ENCODE measurements at regions not wholly inside any gene's neighbourhood (a gene's known extent, or its start where the extent isn't known, plus 50 kb on each side); places are given as distances from the start of the nearest gene placed in this dataset.
"Not testable (repeated sequence)": the region's sequence is repeated elsewhere in the genome, so short reads cannot be mapped to it uniquely, and the experiment has no call there.

DNA sequence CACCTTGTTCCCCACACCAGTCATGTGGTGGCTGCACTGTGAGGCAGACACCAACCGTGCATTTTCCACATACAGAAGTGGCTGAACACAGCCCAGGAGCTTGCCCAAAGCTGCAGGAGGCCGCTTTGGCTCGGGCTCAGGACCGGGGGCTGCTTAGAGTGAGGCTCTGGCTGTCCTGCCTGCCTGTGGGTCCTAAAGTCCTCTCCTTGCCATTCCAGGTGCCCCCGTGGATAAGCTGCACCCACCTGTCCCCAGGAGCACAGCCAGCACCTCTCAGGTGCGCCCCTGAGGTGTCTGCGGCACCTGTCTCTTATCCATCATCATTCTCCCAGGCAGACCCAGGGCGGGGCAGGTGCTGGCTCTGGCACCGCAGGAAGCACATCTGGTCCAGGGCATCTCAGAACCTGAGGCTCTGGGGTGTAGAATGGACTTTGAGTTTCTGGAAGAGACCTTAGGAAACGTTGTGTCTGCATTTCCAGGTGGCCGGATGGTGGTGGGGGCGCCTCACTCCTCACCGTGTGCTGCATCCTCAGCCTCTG, 180.5 kb upstream of the ZNF469 start:
- DNase-seq: no peak

DNA sequence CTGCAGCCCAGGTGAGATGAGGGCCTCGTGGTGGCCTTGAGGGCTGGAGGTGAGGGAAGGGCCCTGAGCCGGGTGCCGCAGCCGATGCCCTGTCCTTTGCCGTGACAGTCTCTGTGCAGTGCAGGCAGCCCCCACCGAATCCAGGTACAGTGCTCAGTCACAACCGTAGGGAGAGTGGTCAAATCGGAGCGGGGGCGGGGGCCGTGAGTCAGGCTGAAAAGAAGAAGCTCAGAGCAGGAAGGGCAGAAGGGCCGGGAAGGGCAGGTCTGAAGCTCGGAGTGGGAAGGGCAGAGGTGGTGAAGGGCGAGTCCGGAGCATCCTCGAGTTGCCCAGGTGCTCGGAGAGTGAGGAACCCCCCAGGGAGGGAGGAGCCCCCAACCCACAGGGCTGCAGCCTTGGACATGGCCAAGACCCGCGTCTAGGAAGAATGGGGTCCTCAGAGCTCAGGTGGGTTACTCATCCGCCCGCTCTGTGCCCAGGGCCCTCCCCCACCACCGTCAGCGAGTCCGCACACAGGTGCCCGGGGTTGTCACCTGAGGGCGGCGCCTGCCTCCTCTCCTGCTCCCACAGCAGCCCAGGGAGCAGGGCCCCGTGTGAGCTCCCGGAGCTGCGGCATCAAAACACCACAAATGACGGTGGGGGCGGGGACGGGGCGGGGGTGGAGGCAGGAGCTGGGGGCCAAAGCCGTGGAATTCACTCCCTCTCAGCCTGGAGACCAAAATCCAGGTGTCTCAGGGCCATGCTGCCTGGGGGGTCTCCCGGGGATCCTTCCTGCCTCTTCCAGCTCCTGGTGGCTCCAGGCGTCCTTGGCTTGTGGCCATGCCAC, 179.7 kb upstream of the ZNF469 start:
- peak in 2 of 4 experiments; percentile 14 to 21 for DNase-seq

DNA sequence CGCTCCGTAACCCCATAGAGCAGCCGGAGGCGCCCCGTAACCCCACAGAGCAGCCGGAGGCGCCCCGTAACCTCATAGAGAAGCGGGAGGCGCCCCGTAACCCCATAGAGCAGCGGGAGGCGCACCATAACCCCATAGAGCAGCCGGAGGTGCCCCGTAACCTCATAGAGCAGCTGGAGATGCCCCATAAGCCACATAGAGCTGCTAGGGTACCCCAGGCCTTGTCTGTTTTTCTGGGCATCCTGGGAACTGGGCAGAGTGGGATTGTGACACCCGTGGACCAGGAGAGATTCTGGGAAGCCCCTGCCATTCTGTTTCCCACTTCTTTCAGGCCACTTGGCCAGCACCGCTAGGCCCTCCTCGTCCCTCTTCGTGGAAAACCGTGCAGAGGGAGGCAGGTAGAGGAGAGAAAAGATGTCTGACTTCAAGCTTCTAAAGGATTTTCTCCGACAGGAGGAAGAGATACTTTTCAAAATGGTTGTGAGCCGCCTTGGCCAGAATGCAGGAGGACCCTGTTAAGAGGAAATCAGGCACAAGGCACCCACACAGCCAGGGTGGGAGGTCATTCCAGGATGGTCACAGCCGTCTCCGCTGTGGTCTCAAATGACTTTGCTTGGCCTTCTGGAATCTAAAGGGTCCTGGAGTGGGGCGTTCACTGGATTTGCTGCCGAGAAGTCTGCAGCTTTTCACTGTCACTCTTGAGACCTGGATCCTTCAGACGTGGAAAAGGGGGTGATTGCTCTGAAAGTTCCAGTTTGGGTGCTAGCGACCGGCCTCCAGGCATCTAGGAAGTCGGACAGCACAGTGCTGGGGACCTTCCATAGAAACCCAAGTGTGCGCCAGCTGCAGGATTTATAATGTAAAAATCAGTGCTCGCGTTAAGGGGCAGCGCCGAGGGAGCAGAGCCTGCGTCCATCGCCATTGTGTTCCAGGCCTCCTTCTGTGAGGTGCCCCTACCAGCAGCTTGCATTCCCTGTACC, 178.3 kb upstream of the ZNF469 start:
- not testable (repeated sequence) for DNase-seq

DNA sequence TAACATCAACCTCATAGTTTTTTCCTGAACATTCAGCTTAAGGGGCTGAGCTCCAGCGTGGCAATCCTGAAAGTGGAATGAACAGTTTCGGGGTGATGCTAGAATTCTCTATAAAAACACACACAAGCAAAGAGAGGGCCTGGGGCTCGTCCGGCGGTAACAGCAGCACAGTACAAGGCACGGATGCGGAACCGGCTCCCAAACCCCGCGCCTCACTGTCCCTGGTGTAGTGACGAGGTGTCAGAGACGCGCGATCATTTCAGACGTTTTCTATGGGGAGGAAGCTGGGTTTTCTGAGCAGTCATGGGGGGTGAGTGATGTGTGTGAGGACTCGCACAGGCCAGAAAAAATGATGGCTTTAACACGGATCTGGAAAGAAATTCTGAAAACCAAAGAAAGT, 177.3 kb upstream of the ZNF469 start:
- DNase-seq: not testable (repeated sequence)

DNA sequence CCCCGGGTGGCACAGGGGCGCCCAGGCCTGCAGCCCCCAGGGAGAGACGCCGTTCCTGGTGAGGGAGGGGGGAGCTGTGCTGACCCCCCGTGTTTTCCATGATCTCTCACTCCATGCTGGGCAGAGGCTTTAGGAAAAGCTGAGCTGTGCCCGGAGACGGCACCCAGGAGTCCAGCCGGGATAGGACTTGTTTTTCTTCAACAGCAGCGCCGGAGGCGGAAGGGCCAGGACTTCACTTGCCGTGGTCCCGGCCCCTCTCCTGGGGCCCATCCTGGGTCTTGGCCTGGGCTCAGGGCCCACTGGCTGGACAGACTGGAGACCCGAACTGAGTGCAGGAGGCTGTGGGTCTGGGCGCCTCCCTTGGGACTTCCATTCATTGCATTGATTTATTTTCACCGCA, 176.8 kb upstream of the ZNF469 start:
- not testable (repeated sequence) for DNase-seq

DNA sequence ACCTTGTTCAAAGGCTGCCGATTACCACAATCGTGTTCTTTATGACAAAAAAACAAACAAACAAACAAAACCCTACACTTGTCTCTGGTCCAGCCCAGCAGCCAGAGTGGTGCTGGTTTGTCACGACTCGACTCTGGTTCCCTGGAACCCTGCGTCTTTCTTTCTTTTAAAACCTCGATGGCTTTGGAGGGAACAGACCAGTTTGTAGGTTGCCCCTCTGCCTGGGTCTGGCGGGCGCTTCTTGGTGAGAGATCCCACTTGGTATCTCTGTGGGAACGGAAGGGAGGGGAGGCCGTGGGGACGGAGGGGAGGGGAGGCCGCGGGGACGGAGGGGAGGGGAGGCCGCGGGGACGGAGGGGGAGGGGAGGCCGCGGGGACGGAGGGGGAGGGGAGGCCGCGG, 176.2 kb upstream of the ZNF469 start:
- DNase-seq: not testable (repeated sequence)

DNA sequence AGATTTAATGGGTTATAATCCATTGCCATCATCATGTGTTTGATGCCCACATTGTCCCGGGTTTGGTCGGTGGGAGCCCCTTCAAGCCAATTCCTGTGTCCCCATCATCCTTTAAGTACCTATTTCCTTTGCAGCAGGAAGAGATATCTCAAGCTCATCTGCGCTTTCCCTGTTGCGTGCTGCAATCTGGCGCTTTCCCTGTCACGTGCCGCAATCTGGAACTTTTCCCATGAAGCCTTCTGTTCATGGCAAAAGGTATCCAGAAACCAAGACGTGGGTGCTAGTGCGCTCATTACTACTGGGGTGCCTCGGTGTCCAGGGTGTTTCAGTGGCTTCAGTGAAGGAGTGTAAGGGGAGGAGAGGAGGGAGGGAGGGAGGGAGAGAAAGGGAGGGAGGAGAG, 174.6 kb upstream of the ZNF469 start:
- DNase-seq: no peak

DNA sequence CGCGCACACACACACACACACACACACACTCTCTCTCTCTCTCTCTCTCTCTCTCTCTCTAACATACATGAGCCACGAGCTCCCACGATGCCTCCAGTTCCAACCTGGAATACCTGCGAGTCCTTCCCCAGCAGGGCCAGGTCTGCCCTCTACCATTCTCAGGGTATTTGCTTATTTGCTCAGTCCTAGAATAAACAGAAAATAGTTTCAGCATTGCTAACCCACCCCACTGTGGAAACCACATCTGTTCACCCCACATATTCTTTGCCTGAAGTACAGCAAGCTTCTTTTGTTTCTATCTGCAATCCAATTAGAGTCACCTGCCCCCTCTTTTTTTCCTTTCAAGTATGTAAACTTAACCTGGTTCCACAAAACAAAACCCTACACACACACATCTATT, 174.0 kb upstream of the ZNF469 start:
- DNase-seq: not testable (repeated sequence)

DNA sequence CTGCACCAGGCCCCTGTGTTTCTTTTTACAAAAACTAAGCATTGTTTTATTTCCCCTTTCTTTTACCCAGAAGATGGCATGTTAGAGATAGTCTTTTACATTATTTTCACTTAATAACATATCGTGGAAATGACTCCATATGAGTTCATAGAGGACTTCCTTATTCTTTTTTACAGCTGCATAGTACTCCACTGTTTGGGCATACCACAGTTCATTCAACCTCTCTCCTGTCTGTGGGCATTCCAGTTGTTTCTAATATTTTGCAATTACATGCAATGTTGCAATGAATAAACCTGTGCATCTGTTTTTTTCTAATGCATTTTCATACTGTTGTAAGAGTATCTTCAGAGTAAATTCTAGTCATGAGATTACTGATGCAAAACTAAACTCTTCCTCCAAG, 173.2 kb upstream of the ZNF469 start:
- DNase-seq: not testable (repeated sequence)

DNA sequence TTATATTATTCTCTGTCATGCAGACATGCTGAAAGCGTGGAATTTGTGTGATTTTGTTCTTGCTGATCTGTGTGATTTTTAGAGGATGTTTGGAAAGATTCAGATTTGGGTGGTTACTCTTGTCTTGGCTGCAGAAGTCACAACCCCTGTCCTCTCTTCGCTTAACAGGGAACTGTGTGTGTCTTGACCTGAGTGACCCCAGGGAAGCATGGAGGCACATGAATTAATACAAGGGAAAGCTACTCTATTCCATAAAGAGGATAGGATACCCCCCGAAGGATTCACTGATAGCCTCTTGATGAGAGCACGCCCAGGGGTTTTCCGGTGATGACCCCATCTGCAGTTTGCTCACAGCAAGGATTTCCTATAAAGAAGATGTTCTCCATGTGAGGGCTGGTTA, 168.8 kb upstream of the ZNF469 start:
- not testable (repeated sequence) for DNase-seq

DNA sequence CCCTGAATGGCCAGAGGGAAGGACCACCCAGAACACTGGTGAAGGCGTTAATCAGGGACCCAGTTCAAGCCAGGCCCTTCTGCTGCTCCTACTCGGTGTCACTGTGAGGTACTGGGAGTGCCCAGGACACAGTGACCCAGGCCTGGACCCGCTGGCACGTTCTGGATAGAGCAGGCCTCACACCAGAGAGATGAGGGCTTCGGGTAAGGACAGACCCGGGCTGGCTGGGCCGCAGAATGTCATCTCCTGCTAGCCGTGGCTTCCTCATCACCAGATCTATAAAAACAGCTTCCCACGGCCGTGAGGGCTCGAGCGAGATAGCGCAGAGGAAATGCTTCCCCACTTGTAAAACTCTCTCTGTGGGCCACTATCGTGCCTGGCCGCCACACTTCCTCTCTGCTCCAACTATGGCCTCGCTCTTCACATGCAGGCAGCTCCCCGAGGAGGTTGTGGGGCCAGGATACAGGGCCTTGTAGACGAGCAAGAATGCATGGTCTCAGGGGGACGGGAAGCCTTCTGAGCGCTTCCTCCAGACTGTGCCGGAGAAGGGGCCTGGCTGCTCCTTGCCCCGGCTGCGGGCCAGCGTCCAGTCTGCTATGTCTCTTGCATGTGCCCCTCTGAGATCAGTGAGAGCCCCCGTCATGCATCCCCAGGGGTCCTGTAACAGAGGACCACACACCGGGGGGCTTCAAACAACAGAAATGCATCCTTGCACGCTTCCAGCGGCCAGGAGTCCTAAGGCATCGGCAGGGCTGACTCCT, 161.6 kb upstream of the ZNF469 start:
- DNase-seq: not testable (repeated sequence)

DNA sequence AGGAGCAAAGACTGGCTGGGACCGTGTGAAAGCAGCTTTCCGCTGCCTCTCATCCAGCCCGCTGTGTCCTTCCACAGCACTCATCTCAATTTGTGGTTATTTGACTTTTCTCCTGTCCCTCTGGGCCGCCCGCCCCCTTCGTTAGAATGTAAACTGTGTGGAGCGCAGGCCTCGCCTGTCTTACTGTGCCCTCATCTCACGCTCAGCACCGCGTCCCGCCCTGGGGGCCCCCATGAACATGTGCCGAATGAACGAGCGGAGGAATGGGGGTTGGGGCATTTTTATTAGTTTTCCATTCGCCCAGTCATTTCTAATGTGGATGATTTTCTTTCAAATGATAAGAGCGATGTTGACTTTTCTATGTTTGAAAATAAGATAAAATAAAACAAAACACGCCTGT, 159.1 kb upstream of the ZNF469 start:
- DNase-seq: not testable (repeated sequence)

DNA sequence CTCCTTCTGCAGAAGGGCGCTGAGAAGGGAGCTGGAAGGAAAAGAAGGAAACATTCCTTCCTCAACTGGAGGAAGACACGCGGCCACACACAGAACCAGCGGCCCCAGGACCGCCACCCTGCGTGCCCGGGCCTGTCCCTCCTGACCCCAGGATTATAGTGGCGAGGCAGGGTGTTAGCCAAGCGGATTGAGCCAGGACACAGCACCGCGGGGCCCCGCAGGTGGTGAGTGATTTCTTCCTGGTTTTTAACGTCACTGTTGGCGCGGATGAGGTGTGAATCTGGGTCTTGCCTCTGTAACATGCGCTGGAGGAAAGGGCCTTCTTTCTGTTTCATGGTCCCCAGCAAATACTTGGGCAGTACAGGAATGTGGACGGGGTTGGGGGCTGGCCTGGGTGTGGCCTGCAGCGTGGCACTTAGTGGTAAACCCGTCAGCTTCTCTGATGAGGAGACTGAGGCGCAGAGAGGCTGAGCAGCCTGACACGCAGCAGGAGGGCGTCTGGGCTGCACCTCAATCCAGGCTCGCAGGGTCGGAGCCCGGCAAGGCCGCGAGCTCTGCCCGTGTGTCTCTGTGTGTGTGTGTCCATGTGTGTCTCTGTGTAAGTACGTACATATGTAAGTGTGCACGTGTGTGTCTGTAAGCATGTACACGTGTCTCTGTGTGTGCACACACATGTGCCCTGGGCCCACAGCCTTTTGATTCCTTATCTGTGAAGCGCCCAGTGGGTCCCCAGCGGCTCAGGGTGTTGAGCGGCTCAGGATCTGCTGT, 158.4 kb upstream of the ZNF469 start:
- DNase-seq: not testable (repeated sequence)

DNA sequence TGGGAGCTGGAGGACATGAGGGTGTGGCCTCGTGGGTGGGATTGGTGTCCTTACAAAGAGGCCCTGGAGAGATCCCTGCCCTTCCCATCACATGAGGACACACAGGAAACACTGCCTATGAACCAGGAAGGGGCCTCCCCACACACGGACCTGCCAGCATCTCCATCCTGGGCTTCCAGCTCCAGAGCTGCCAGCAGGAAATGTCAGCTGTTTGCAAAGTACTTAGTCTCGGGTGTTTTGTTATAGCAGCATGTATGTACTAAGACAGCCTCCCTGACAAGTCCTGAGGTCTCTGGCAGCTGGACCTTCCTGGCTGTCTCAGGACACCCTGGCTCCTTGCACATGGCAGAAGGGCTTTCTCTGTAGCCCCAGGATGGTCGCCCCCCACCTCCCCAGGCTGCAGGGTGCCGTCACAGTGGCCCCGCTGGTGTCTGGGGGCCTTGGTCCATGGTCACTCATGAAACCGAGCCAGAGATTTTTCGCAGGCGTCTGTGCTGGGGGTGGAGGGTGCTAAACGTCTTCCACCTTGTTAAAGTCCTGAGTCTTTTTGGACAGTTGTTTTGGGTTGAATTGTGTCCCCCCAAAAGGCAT, 157.0 kb upstream of the ZNF469 start:
- DNase-seq: not testable (repeated sequence)

DNA sequence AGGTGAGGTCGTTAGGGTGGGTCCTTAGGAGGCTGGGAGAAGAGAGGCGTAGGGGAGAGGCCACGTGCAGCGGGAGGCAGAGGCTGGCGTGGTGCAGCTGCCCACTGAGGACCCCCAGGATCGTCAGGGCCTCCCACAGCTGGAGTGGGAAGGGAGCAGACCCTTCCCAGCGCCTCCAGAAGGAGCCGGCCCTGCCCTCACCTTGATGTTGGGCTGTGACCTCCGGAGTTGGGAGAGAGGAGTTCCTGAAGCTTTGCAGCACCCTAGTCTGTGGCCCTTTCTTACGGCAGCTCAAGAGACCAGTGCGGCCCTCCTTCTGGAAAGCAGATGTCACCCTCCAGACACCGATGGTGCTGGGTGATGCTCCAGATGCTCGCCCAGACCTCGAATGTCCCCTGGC, 156.5 kb upstream of the ZNF469 start:
- not testable (repeated sequence) for DNase-seq

DNA sequence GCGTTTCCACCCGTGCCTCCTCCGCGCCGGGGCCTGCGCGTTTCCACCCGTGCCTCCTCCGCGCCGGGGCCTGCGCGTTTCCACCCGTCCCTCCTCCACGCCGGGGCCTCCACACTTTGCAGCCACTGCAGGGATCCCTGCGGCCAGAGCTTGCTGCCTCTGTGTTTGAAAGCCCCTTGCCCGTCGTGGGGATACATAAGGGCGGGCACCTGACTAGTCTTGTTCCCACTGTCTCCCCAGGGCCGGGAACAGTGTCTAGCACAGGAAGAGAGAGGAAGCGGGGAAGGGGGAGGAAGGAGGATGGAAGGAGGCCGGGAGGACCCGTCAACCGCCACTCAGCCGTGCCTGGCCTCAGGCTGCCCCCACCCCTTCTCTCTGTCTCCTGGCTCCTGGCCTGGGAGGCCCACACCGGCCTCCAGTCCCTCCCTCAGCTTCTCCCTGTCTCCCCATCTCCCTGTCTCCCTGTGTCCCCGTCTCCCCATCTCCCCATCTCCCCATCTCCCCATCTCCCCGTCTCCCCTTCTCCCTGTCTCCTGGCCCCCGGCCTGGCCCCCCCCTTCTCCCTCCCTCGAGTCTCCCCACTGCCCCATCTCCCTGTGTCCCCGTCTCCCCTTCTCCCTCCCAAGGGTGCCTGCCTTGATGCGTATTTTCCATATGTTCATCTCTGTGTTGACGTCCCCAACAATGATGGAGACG, 155.6 kb upstream of the ZNF469 start:
- DNase-seq: not testable (repeated sequence)

DNA sequence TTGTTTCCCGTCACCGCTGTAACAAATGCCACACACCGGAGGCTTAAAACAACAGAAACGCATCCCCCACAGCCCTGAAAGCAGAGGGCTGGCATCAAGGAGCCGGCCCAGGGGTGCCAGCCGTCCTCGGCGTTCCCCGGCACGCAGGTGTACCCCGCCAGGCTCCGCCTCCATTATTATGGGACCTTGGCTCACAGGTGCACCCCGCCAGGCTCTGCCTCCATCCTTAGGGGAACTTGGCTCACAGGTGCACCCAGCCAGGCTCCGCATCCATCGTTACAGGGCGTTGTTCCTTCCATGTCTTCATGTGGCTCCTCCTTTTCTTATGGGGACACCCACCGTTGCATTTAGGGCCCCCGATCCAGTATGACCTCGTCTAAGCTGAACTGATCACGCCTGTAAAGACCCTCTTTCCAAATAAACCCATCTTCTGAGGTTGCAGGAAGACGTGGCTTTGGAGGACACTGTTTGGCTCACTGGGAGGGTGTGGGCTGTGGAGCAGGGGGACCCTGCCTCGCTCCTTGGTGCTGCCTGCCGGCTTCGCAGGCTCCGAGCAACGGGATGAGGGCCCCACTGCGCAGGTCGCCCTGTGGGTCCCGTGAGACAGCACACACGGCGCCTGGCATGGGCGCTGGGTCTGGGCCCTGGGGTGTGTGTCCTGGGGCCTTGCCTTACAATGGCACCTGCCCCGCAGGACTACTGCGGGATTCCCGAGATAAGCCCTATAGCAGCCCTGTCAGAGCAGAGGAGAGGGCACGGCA, 154.9 kb upstream of the ZNF469 start:
- not testable (repeated sequence) for DNase-seq

DNA sequence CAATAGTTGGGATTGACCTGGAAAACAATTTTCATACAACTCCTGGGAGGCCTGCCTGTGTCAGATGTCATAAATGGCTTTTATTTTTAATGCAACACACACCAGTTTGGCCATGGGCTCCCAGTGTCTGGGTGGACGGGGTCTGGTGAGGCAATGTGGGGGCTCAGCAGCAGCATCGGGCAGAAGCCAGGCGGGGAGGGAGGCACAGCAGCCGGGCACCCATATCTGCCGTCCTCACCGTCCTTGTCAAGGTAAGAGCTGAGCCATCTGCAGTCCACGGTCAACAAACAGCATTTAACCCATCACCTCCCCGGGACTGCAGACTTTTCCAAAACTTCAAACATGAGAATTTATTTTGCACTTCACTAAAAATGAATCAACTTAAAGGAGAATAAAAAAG, 154.0 kb upstream of the ZNF469 start:
- DNase-seq: not testable (repeated sequence)

DNA sequence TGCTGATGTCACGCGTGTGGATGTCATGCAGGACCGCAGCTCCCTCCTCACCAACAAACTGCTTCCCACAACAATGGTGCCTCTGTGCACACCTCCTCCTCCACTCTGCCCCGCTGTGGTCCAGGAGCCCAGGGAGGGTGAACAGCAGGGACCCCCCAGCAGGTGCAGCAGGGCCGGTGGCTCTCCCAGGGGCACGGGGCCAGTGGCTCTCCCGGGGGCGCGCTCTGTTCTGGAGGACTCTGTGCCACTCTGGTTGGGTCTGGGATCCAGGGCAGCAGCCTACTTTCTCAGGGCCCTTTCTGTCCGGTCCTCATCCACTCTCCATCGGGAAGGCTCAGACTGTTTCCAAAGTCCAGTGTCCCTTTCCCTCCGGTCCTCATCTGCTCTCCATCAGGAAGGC, 153.0 kb upstream of the ZNF469 start:
- DNase-seq: not testable (repeated sequence)
